HEK293T (cell line): ENCODE measurements at regions not wholly inside any gene's neighbourhood (a gene's known extent, or its start where the extent isn't known, plus 50 kb on each side); places are given as distances from the start of the nearest gene placed in this dataset.

ENCODE experiments used
- ARNT ChIP-seq: fragments of 450-650 bp; IDR thresholded peaks from 2 replicates; pipeline ENCODE4 v1.6.1; 2017; ENCODE audit warnings: mild to moderate bottlenecking
- BHLHE40 ChIP-seq: fragments of 450-650 bp; IDR thresholded peaks from 2 replicates; pipeline ENCODE4 v1.6.1; 2016; ENCODE audit warnings: mild to moderate bottlenecking, moderate library complexity, borderline replicate concordance
- CTBP1 ChIP-seq: fragments of 450-650 bp; IDR thresholded peaks from 2 replicates; pipeline ENCODE4 v1.6.1; 2016; ENCODE audit warnings: borderline replicate concordance
- ELF4 ChIP-seq: fragments of 450-650 bp; IDR thresholded peaks from 2 replicates; pipeline ENCODE4 v1.6.1; 2017; ENCODE audit warnings: antibody characterized with exemption
- FOXA1 ChIP-seq: fragments of 450-650 bp; IDR thresholded peaks from 2 replicates; pipeline ENCODE4 v1.6.1; 2016; ENCODE audit warnings: mild to moderate bottlenecking
- FOXM1 ChIP-seq: fragments of 450-650 bp; IDR thresholded peaks from 2 replicates; pipeline ENCODE4 v1.6.1; 2017; ENCODE audit warnings: mild to moderate bottlenecking, borderline replicate concordance
- LEF1 ChIP-seq: fragments of 450-650 bp; IDR thresholded peaks from 2 replicates; pipeline ENCODE4 v1.6.1; 2017; ENCODE audit warnings: mild to moderate bottlenecking, borderline replicate concordance
- NFRKB ChIP-seq: fragments of 450-650 bp; IDR thresholded peaks from 2 replicates; pipeline ENCODE4 v1.6.1; 2016; ENCODE audit warnings: mild to moderate bottlenecking, moderate library complexity
- SP1 ChIP-seq: fragments of 450-650 bp; IDR thresholded peaks from 2 replicates; pipeline ENCODE4 v1.6.1; 2017
- SUZ12 ChIP-seq: fragments of 450-650 bp; IDR thresholded peaks from 2 replicates; pipeline ENCODE4 v1.6.1; 2016; ENCODE audit warnings: mild to moderate bottlenecking
- TARDBP ChIP-seq: fragments of 450-650 bp; IDR thresholded peaks from 2 replicates; pipeline ENCODE4 v1.6.1; 2016
- ZNF384 ChIP-seq: fragments of 450-650 bp; IDR thresholded peaks from 2 replicates; pipeline ENCODE4 v1.6.1; 2016

DNA sequence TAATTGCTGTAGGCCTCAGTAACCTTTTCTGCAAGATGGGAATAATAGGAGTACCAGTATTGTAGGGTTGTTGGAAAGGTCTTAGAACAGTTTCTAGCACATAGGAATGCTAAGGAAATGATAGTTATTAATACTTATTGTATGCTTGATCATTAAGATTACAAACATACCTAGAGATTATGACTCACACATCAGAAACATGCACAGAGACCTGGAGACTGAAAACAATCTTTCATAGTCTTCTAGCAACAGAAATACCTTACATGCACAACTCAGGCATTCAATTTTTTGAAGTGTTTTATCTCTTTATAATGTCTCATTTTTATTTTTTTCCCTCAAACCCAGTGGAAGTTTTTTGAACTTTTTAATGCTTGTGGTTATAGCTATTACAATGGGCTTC lies 104.4 kb upstream of the ZBTB20 start:
- no peak for TF ChIP-seq SP1
- no peak for TF ChIP-seq BHLHE40
- no peak for TF ChIP-seq CTBP1
- no peak for TF ChIP-seq SUZ12
- TF ChIP-seq FOXA1 = no peak
- TF ChIP-seq ZNF384 = no peak
- TF ChIP-seq ARNT = no peak
- no peak for TF ChIP-seq FOXM1
- no peak for TF ChIP-seq NFRKB
- TF ChIP-seq LEF1 = no peak
- TF ChIP-seq ELF4 = no peak
- no peak for TF ChIP-seq TARDBP
